DOHH2 (cell line): ENCODE measurements at regions not wholly inside any gene's neighbourhood (a gene's known extent, or its start where the extent isn't known, plus 50 kb on each side); places are given as distances from the start of the nearest gene placed in this dataset.

ENCODE experiments used
- EZH2phosphoT487 ChIP-seq: fragments of 200-600 bp; sonication (generic); IDR thresholded peaks from 2 replicates; pipeline ENCODE4 v1.6.1; 2017; ENCODE audit warnings: borderline replicate concordance, mild to moderate bottlenecking, antibody characterized with exemption, low read length, moderate library complexity, mixed read lengths
- TF ChIP-seq, protein P1 (sequence below): fragments of 200-600 bp; sonication (generic); IDR thresholded peaks from one replicate; pipeline ENCODE4 v1.5.1; 2014; ENCODE audit warnings: antibody characterized with exemption, mild to moderate bottlenecking, low read depth, low read length; ENCODE audit not compliant: poor library complexity, severe bottlenecking

GRCh38 chr10:23608926-23609325 is 170.1 kb downstream of the OTUD1 start:
- TF ChIP-seq, protein P1, sequence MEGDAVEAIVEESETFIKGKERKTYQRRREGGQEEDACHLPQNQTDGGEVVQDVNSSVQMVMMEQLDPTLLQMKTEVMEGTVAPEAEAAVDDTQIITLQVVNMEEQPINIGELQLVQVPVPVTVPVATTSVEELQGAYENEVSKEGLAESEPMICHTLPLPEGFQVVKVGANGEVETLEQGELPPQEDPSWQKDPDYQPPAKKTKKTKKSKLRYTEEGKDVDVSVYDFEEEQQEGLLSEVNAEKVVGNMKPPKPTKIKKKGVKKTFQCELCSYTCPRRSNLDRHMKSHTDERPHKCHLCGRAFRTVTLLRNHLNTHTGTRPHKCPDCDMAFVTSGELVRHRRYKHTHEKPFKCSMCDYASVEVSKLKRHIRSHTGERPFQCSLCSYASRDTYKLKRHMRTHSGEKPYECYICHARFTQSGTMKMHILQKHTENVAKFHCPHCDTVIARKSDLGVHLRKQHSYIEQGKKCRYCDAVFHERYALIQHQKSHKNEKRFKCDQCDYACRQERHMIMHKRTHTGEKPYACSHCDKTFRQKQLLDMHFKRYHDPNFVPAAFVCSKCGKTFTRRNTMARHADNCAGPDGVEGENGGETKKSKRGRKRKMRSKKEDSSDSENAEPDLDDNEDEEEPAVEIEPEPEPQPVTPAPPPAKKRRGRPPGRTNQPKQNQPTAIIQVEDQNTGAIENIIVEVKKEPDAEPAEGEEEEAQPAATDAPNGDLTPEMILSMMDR: no peak
- TF ChIP-seq EZH2phosphoT487: no peak
